HG02981 (cell line): ENCODE measurements at regions not wholly inside any gene's neighbourhood (a gene's known extent, or its start where the extent isn't known, plus 50 kb on each side); places are given as distances from the start of the nearest gene placed in this dataset.

Source experiments
- ATAC-seq: cut with Tn5 transposase; IDR thresholded peaks from one replicate; pipeline ENCODE4 v1.9.1; 2021; ENCODE audit warnings: mild to moderate bottlenecking, moderate library complexity; ENCODE audit not compliant: unreplicated experiment

- ATAC-seq = no peak
Measured at GRCh38 chr10:10794046-10794445, 223.6 kb upstream of the CELF2 start.

- ATAC-seq = no peak
Measured at GRCh38 chr10:10794791-10795191, 222.9 kb upstream of the CELF2 start.

- no peak for ATAC-seq
Measured at GRCh38 chr10:10796061-10796773, 221.5 kb upstream of the CELF2 start.

- no peak for ATAC-seq
Measured at GRCh38 chr10:10796774-10797415, 220.8 kb upstream of the CELF2 start.

- no peak for ATAC-seq
Measured at GRCh38 chr10:10797513-10797912, 220.2 kb upstream of the CELF2 start.

GRCh38 chr10:10798102-10798863, 219.4 kb upstream of the CELF2 start:
- ATAC-seq = no peak

GRCh38 chr10:10798864-10799192, 218.8 kb upstream of the CELF2 start:
- ATAC-seq = no peak

- ATAC-seq = no peak
Measured at GRCh38 chr10:10800961-10801360, 216.7 kb upstream of the CELF2 start.

GRCh38 chr10:10803278-10803677, 214.4 kb upstream of the CELF2 start:
- ATAC-seq = no peak

- no peak for ATAC-seq
Measured at GRCh38 chr10:10804061-10804460, 213.6 kb upstream of the CELF2 start.

GRCh38 chr10:10804998-10805740, 212.5 kb upstream of the CELF2 start:
- no peak for ATAC-seq

- ATAC-seq = no peak
Measured at GRCh38 chr10:10807106-10807505, 210.6 kb upstream of the CELF2 start.

- ATAC-seq = no peak
Measured at GRCh38 chr10:10811562-10811961, 206.1 kb upstream of the CELF2 start.

GRCh38 chr10:10813656-10814055, 204.0 kb upstream of the CELF2 start:
- no peak for ATAC-seq

GRCh38 chr10:10814069-10814468, 203.6 kb upstream of the CELF2 start:
- no peak for ATAC-seq

GRCh38 chr10:10816447-10816846, 201.2 kb upstream of the CELF2 start:
- no peak for ATAC-seq

- no peak for ATAC-seq
Measured at GRCh38 chr10:10817609-10818008, 200.1 kb upstream of the CELF2 start.

- ATAC-seq = no peak
Measured at GRCh38 chr10:10818082-10818481, 199.6 kb upstream of the CELF2 start.

- no peak for ATAC-seq
Measured at GRCh38 chr10:10819206-10819856, 198.3 kb upstream of the CELF2 start.

- no peak for ATAC-seq
Measured at GRCh38 chr10:10821926-10822325, 195.7 kb upstream of the CELF2 start.

- no peak for ATAC-seq
Measured at GRCh38 chr10:10824591-10825148, 193.0 kb upstream of the CELF2 start.
